H1 (cell line): ENCODE measurements at regions not wholly inside any gene's neighbourhood (a gene's known extent, or its start where the extent isn't known, plus 50 kb on each side); places are given as distances from the start of the nearest gene placed in this dataset.

Experiments used
- CTCF ChIA-PET: fragments of 300-600 bp; sonication (Branson Sonifier 250); formaldehyde crosslinking; loops from one replicate; lab custom pipeline; 2021; ENCODE audit not compliant: partially characterized antibody; lab: Charles Lee
- POLR2A ChIA-PET: fragments of 300-600 bp; sonication (Branson Sonifier 250); formaldehyde crosslinking; loops from one replicate; lab custom pipeline; 2021; ENCODE audit warnings: inconsistent platforms; ENCODE audit not compliant: partially characterized antibody; lab: Charles Lee
- DNase-seq, 2 experiments: peaks; one replicate each; pipeline versions ENCODE4 v3.0.0 to v3.0.0-alpha.2; 2010 to 2022; ENCODE audit warnings: low spot score in 2 of 2, low read depth in 1 of 2, mixed read lengths in 1 of 2
- FAIRE-seq: peaks from 2 replicates; lab custom pipeline; 2011; peaks lifted over from hg19 to GRCh38; lab: Jason Lieb, UNC
- H2AFZ ChIP-seq: 2 replicates; pipeline ENCODE4 v1.8.1; 2012; ENCODE audit warnings: low read length, inconsistent platforms
- H2AK5ac ChIP-seq: 2 replicates; pipeline ENCODE4 v1.6.1; 2013; ENCODE audit warnings: low read depth, low read length
- H2BK120ac ChIP-seq: replicated peaks from 2 replicates; pipeline ENCODE3; 2013; ENCODE audit warnings: low read depth, low read length, inconsistent platforms
- H2BK12ac ChIP-seq: 2 replicates; pipeline ENCODE4 v1.6.1; 2013; ENCODE audit warnings: low read depth, low read length
- H2BK15ac ChIP-seq: 2 replicates; pipeline ENCODE4 v1.6.1; 2013; ENCODE audit warnings: low read length
- H2BK20ac ChIP-seq: 2 replicates; pipeline ENCODE4 v1.6.1; 2013; ENCODE audit warnings: low read length
- H2BK5ac ChIP-seq: 2 replicates; pipeline ENCODE4 v1.6.1; 2013; ENCODE audit warnings: low read depth, low read length
- H3K14ac ChIP-seq: 2 replicates; pipeline ENCODE4 v1.6.1; 2013; ENCODE audit warnings: inconsistent platforms; ENCODE audit not compliant: insufficient read length
- H3K18ac ChIP-seq: 2 replicates; pipeline ENCODE4 v1.6.1; 2013; ENCODE audit warnings: low read length; ENCODE audit errors: extremely low read depth
- H3K23ac ChIP-seq: 2 replicates; pipeline ENCODE4 v1.6.1; 2013; ENCODE audit warnings: inconsistent platforms; ENCODE audit not compliant: insufficient read length
- H3K23me2 ChIP-seq: 2 replicates; pipeline ENCODE4 v1.6.1; 2013; ENCODE audit warnings: low read depth, low read length
- H3K27ac ChIP-seq: 2 replicates; pipeline ENCODE4 v1.6.1; 2011; ENCODE audit warnings: low read depth, low read length, inconsistent platforms
- H3K27me3 ChIP-seq, 4 experiments: replicated peaks in 1 of 4; 1 replicate in 1 of 4; 2 replicates in 3 of 4; pipeline versions ENCODE4 v1.6.1 to v1.8.1; 2011 to 2013; ENCODE audit warnings: low read length in 3 of 4, mild to moderate bottlenecking in 3 of 4, inconsistent platforms in 2 of 4, mixed read lengths in 2 of 4, moderate library complexity in 1 of 4; ENCODE audit not compliant: control insufficient read depth in 3 of 4, insufficient read depth in 3 of 4; ENCODE audit errors: extremely low read depth in 1 of 4
- H3K36me3 ChIP-seq, 4 experiments: 2 replicates each; pipeline versions ENCODE4 v1.6.1 to v1.8.1; 2011 to 2013; ENCODE audit warnings: mild to moderate bottlenecking in 4 of 4, low read length in 3 of 4, moderate library complexity in 2 of 4, control low read depth in 1 of 4, inconsistent platforms in 1 of 4; ENCODE audit not compliant: insufficient read depth in 4 of 4, control insufficient read depth in 2 of 4
- H3K4ac ChIP-seq: replicated peaks from 2 replicates; pipeline ENCODE3; 2013; ENCODE audit warnings: low read length, low read depth, mixed read lengths, inconsistent platforms; ENCODE audit not compliant: insufficient read length
- H3K4me1 ChIP-seq, 4 experiments: replicated peaks in 1 of 4; 1 replicate in 1 of 4; 2 replicates in 3 of 4; pipeline versions ENCODE4 v1.6.1 to v1.8.1; 2011 to 2013; ENCODE audit warnings: low read length in 3 of 4, inconsistent platforms in 2 of 4, mixed read lengths in 1 of 4; ENCODE audit not compliant: insufficient read depth in 4 of 4, control insufficient read depth in 3 of 4
- H3K4me2 ChIP-seq, 2 experiments: 2 replicates each; pipeline versions ENCODE4 v1.6.1 to v1.8.1; 2011 to 2013; ENCODE audit warnings: low read depth in 2 of 2, low read length in 2 of 2, control low read depth in 1 of 2, inconsistent platforms in 1 of 2, mild to moderate bottlenecking in 1 of 2; ENCODE audit not compliant: insufficient read depth in 1 of 2
- H3K4me3 ChIP-seq, 4 experiments: fragments of 200-600, 300-600 bp in 1 of 4; sonication (generic), shearing (Covaris generic), sonication (Bioruptor Twin) in 1 of 4; 2 replicates each; pipeline versions ENCODE4 v1.5.1 to v1.8.1; 2011 to 2016; ENCODE audit warnings: low read length in 4 of 4, low read depth in 3 of 4, control low read depth in 2 of 4, inconsistent platforms in 2 of 4, mild to moderate bottlenecking in 2 of 4, mixed read lengths in 1 of 4, moderate library complexity in 1 of 4; ENCODE audit not compliant: insufficient read depth in 2 of 4; ENCODE audit errors: extremely low read depth in 1 of 4
- H3K56ac ChIP-seq: replicated peaks from 2 replicates; pipeline ENCODE3; 2013; ENCODE audit warnings: low read depth, mild to moderate bottlenecking, mixed read lengths, low read length, inconsistent platforms; ENCODE audit not compliant: insufficient read length
- H3K79me1 ChIP-seq: 2 replicates; pipeline ENCODE4 v1.6.1; 2013; ENCODE audit warnings: low read depth, low read length, control low read depth
- H3K79me2 ChIP-seq, 2 experiments: 2 replicates each; pipeline versions ENCODE4 v1.6.1 to v1.8.1; 2012 to 2013; ENCODE audit warnings: low read length in 2 of 2, mild to moderate bottlenecking in 2 of 2, inconsistent platforms in 1 of 2; ENCODE audit not compliant: insufficient read depth in 2 of 2, control insufficient read depth in 1 of 2
- H3K9ac ChIP-seq, 4 experiments: replicated peaks in 1 of 4; 1 replicate in 1 of 4; 2 replicates in 3 of 4; pipeline versions ENCODE4 v1.6.1 to v1.8.1; 2011 to 2013; ENCODE audit warnings: low read depth in 3 of 4, low read length in 3 of 4, control low read depth in 2 of 4, mild to moderate bottlenecking in 2 of 4, moderate library complexity in 2 of 4, inconsistent platforms in 1 of 4; ENCODE audit errors: extremely low read depth in 1 of 4
- H3K9me3 ChIP-seq, 2 experiments: 2 replicates each; pipeline versions ENCODE4 v1.6.1 to v1.8.1; 2012 to 2013; ENCODE audit warnings: mild to moderate bottlenecking in 2 of 2, moderate library complexity in 2 of 2, control low read depth in 1 of 2, inconsistent platforms in 1 of 2, low read depth in 1 of 2, low read length in 1 of 2, mixed read lengths in 1 of 2; ENCODE audit not compliant: insufficient read depth in 2 of 2
- H4K20me1 ChIP-seq, 2 experiments: replicated peaks in 1 of 2; 2 replicates each; pipeline versions ENCODE3 to v1.8.1; 2011 to 2013; ENCODE audit warnings: inconsistent platforms in 2 of 2, low read length in 2 of 2, mild to moderate bottlenecking in 1 of 2; ENCODE audit not compliant: insufficient read depth in 2 of 2, control insufficient read depth in 1 of 2
- H4K5ac ChIP-seq: 2 replicates; pipeline ENCODE4 v1.6.1; 2013; ENCODE audit warnings: low read length, low read depth, mixed read lengths, inconsistent platforms; ENCODE audit not compliant: insufficient read length
- H4K8ac ChIP-seq: 2 replicates; pipeline ENCODE4 v1.8.0; 2013; ENCODE audit warnings: mild to moderate bottlenecking, moderate library complexity, low read length, inconsistent platforms; ENCODE audit not compliant: insufficient read depth; ENCODE audit errors: extremely low read depth
- H4K91ac ChIP-seq: replicated peaks from 2 replicates; pipeline ENCODE3; 2013; ENCODE audit warnings: low read length, mixed read lengths, inconsistent platforms; ENCODE audit not compliant: insufficient read length
- ASH2L ChIP-seq: fragments of 200-600, 300-600 bp; sonication (generic); IDR thresholded peaks from one replicate; pipeline ENCODE4 v1.7.1; 2017; ENCODE audit warnings: low read length
- ATF2 ChIP-seq: IDR thresholded peaks from 2 replicates; pipeline ENCODE4 v1.6.1; 2012; ENCODE audit warnings: low read length, inconsistent platforms
- CHD2 ChIP-seq: IDR thresholded peaks from 2 replicates; pipeline ENCODE4 v1.6.1; 2012; ENCODE audit warnings: low read length, improper control_type of control experiment
- CREB1 ChIP-seq: IDR thresholded peaks from 2 replicates; pipeline ENCODE4 v1.6.1; 2012; ENCODE audit warnings: inconsistent platforms
- PHF8 ChIP-seq: fragments of 200-600 bp; sonication (generic); conservative IDR thresholded peaks from 2 replicates; pipeline ENCODE4 v1.7.1; 2012; ENCODE audit warnings: low read depth, mild to moderate bottlenecking, inconsistent platforms, low read length, moderate library complexity
- POLR2A ChIP-seq, 2 experiments: IDR thresholded peaks; 1 replicate in 1 of 2; 2 replicates in 1 of 2; pipeline ENCODE4 v1.6.1; 2011; ENCODE audit warnings: low read depth in 2 of 2, low read length in 2 of 2, mild to moderate bottlenecking in 2 of 2; ENCODE audit errors: control extremely low read depth in 1 of 2
- POLR2AphosphoS5 ChIP-seq: IDR thresholded peaks from 2 replicates; pipeline ENCODE4 v1.6.1; 2011; ENCODE audit warnings: low read depth, low read length
- POU5F1 ChIP-seq: IDR thresholded peaks from 2 replicates; pipeline ENCODE4 v1.6.1; 2011; ENCODE audit warnings: low read depth, mild to moderate bottlenecking, low read length, moderate library complexity
- RXRA ChIP-seq: IDR thresholded peaks from 2 replicates; pipeline ENCODE4 v1.6.1; 2011; ENCODE audit warnings: low read depth, mild to moderate bottlenecking, low read length, moderate library complexity; ENCODE audit not compliant: insufficient read depth
- WGBS, 2 experiments: shearing (Covaris generic) in 1 of 2; methylation state at CpG; one replicate each; pipeline versions ENCODE4 v1.1.6 to v1.1.7; 2013 to 2015; ENCODE audit warnings: low lambda C conversion rate in 2 of 2, mixed read lengths in 2 of 2, inconsistent platforms in 1 of 2, low coverage in 1 of 2, missing lambda C conversion rate in 1 of 2; ENCODE audit not compliant: insufficient replicate concordance in 2 of 2, insufficient coverage in 1 of 2, insufficient read length in 1 of 2; ENCODE audit errors: extremely low coverage in 1 of 2, missing lambda C conversion rate in 1 of 2; 5-methylcytosine and 5-hydroxymethylcytosine counted together
- TF ChIP-seq, protein P1 (sequence below): IDR thresholded peaks from 2 replicates; pipeline ENCODE4 v1.6.1; 2012; ENCODE audit warnings: inconsistent platforms

DNA sequence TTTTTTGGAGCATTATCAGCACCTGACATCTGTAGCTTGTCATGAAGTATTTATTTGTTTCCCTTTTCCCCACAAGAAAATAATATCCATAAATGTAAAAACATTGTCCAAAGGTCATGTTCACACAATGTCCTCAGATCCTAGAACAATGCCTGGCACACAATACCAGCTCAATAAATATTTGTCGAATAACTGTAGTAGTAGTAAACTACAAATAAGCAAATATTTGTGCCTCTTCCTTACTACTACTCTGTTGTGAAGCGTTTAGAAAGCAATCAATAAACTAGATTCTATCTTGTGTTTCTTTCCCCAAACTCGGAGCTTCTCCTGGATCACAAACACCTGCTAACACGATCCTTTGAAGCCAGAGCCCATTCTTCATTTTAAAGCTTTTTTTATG, 459.6 kb upstream of the NECTIN3 start:
- H3K9me3 ChIP-seq, result no peaks in the 10 kb centered on the region

More for the DNA sequence above, 459.6 kb upstream of the NECTIN3 start:
- Histone ChIP-seq H3K27ac (no peak overlapping the region), H3K18ac (no peak overlapping the region), H4K5ac (no peak overlapping the region), H3K4me2 (no peak overlapping the region), H4K91ac (no peak overlapping the region), H3K23ac (no peak overlapping the region), H2AFZ (no peak overlapping the region), H3K23me2 (no peaks in the 10 kb centered on the region), H3K4me1 (no peaks in the 10 kb centered on the region), H4K20me1 (no peaks in the 10 kb centered on the region), H3K36me3 (no peaks in the 10 kb centered on the region), H3K27me3 (no peaks in the 10 kb centered on the region), H3K9ac (no peak overlapping the region), H4K8ac (no peak overlapping the region), H3K14ac (no peak overlapping the region), H3K4ac (no peak overlapping the region), H2AK5ac (no peak overlapping the region), H2BK20ac (no peak overlapping the region), H2BK120ac (no peak overlapping the region), H3K56ac (no peak overlapping the region), H3K4me3 (no peak overlapping the region), H2BK5ac (no peak overlapping the region), H3K79me2 (no peaks in the 10 kb centered on the region), H2BK15ac (no peak overlapping the region), H2BK12ac (no peak overlapping the region), H3K79me1 (no peaks in the 10 kb centered on the region)
- no peak for DNase-seq
- CTCF ChIA-PET, result interaction anchor here (1.0 kb wide), 1 partner anchor 297 kb away, joined by 3 read pairs; no protein-coding TSS in a partner anchor
- 85% methylated on average over 4 of the region's 4 CpGs; no CpG with 5 or more reads in 1 of the 2 experiments for WGBS, 2 experiments
- no peak for FAIRE-seq
- POLR2A ChIA-PET, result no interaction called here
- TF ChIP-seq, protein P1, sequence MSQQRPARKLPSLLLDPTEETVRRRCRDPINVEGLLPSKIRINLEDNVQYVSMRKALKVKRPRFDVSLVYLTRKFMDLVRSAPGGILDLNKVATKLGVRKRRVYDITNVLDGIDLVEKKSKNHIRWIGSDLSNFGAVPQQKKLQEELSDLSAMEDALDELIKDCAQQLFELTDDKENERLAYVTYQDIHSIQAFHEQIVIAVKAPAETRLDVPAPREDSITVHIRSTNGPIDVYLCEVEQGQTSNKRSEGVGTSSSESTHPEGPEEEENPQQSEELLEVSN, result no peak
- TF ChIP-seq ASH2L, result no peak
- TF ChIP-seq CHD2, result no peak
- TF ChIP-seq POLR2AphosphoS5, result no peak
- no peak for TF ChIP-seq POLR2A (IDR thresholded peaks at IDR 0.05; ENCODE audit: control extremely low read depth in 1 of 2, low read depth in 2 of 2, low read length in 2 of 2)
- no peak for TF ChIP-seq ATF2
- no peak for TF ChIP-seq RXRA
- TF ChIP-seq CREB1, result no peak
- no peak for TF ChIP-seq PHF8
- no peak for TF ChIP-seq POU5F1
